HEK293 (cell line): ENCODE measurements at regions not wholly inside any gene's neighbourhood (a gene's known extent, or its start where the extent isn't known, plus 50 kb on each side); places are given as distances from the start of the nearest gene placed in this dataset.

Experiments used
- CTCF ChIA-PET: fragments of 350-600 bp; formaldehyde crosslinking; extraction: SDS; loops from one replicate; lab custom pipeline; 2021; ENCODE audit warnings: antibody characterized with exemption; lab: Yijun Ruan, JAX
- POLR2A ChIA-PET: fragments of 300-600 bp; formaldehyde crosslinking; extraction: SDS; loops from one replicate; lab custom pipeline; 2020; ENCODE audit warnings: antibody characterized with exemption, inconsistent platforms; lab: Yijun Ruan, JAX
- H3K27ac ChIP-seq: fragments of 200-500 bp; sonication (Bioruptor generic); 2 replicates; pipeline ENCODE4 v1.5.1; 2014; ENCODE audit warnings: low read depth, low read length, control low read depth, inconsistent platforms; ENCODE audit errors: extremely low read depth
- H3K36me3 ChIP-seq, 2 experiments: fragments of 200-500 bp in 1 of 2; sonication (Bioruptor generic) in 1 of 2; 1 replicate in 1 of 2; 2 replicates in 1 of 2; pipeline ENCODE4 v1.5.1; 2014 to 2017; ENCODE audit warnings: inconsistent platforms in 2 of 2, low read length in 2 of 2; ENCODE audit not compliant: control insufficient read depth in 2 of 2, insufficient read depth in 1 of 2
- H3K4me1 ChIP-seq: fragments of 200-500 bp; sonication (Bioruptor generic); 2 replicates; pipeline ENCODE4 v1.5.1; 2014; ENCODE audit warnings: mild to moderate bottlenecking, low read length, inconsistent platforms; ENCODE audit not compliant: control insufficient read depth, insufficient read depth
- H3K4me3 ChIP-seq: 2 replicates; pipeline ENCODE4 v1.5.1; 2011; ENCODE audit warnings: low read depth, mild to moderate bottlenecking, control low read depth, low read length, moderate library complexity
- H3K9me3 ChIP-seq: fragments of 200-500 bp; sonication (Bioruptor generic); 2 replicates; pipeline ENCODE4 v1.5.1; 2014; ENCODE audit warnings: low read depth, low read length, inconsistent platforms; ENCODE audit not compliant: control insufficient read depth, insufficient read depth
- AEBP2 ChIP-seq: fragments of 450-650 bp; formaldehyde crosslinking; IDR thresholded peaks from 2 replicates; pipeline ENCODE4 v1.5.1; 2016; ENCODE audit warnings: missing biosample characterization, missing genetic modification characterization, borderline replicate concordance
- KLF10 ChIP-seq: fragments of 450-650 bp; IDR thresholded peaks from 2 replicates; pipeline ENCODE4 v1.5.1; 2018; ENCODE audit warnings: missing biosample characterization, mild to moderate bottlenecking, missing genetic modification characterization
- MYNN ChIP-seq: fragments of 450-650 bp; formaldehyde crosslinking; IDR thresholded peaks from 2 replicates; pipeline ENCODE4 v1.5.1; 2016; ENCODE audit warnings: missing biosample characterization, missing genetic modification characterization, borderline replicate concordance
- OSR2 ChIP-seq: fragments of 450-650 bp; formaldehyde crosslinking; IDR thresholded peaks from 2 replicates; pipeline ENCODE4 v1.5.1; 2016; ENCODE audit warnings: missing biosample characterization, missing genetic modification characterization
- PRDM6 ChIP-seq: fragments of 450-650 bp; formaldehyde crosslinking; IDR thresholded peaks from 2 replicates; pipeline ENCODE4 v1.5.1; 2017; ENCODE audit warnings: missing biosample characterization, missing genetic modification characterization
- SETDB1 ChIP-seq: IDR thresholded peaks from one replicate; pipeline ENCODE4 v1.6.1; 2017; ENCODE audit warnings: mild to moderate bottlenecking, low read length, moderate library complexity, mixed read lengths; ENCODE audit not compliant: insufficient read length
- WT1 ChIP-seq: fragments of 450-650 bp; formaldehyde crosslinking; IDR thresholded peaks from 2 replicates; pipeline ENCODE4 v1.5.1; 2016; ENCODE audit warnings: missing biosample characterization, missing genetic modification characterization
- ZBTB44 ChIP-seq: fragments of 450-650 bp; IDR thresholded peaks from 2 replicates; pipeline ENCODE4 v1.5.1; 2018; ENCODE audit warnings: missing biosample characterization, mild to moderate bottlenecking, missing genetic modification characterization
- ZNF112 ChIP-seq: fragments of 450-650 bp; formaldehyde crosslinking; IDR thresholded peaks from 2 replicates; pipeline ENCODE4 v1.5.0; 2017; ENCODE audit warnings: missing biosample characterization, missing genetic modification characterization
- ZNF202 ChIP-seq: fragments of 450-650 bp; formaldehyde crosslinking; IDR thresholded peaks from 2 replicates; pipeline ENCODE4 v1.5.1; 2016; ENCODE audit warnings: missing biosample characterization, missing genetic modification characterization, borderline replicate concordance
- ZNF214 ChIP-seq: fragments of 450-650 bp; formaldehyde crosslinking; IDR thresholded peaks from 2 replicates; pipeline ENCODE4 v1.5.1; 2017; ENCODE audit warnings: missing biosample characterization, mild to moderate bottlenecking, missing genetic modification characterization, borderline replicate concordance
- ZNF248 ChIP-seq: fragments of 450-650 bp; formaldehyde crosslinking; IDR thresholded peaks from 2 replicates; pipeline ENCODE4 v1.5.1; 2017; ENCODE audit warnings: missing biosample characterization, missing genetic modification characterization
- ZNF274 ChIP-seq, 2 experiments: fragments of 200-500 bp in 1 of 2; fragments of 450-650 bp in 1 of 2; sonication (Bioruptor generic) in 1 of 2; formaldehyde crosslinking in 1 of 2; IDR thresholded peaks; 2 replicates each; pipeline versions ENCODE4 v1.5.1 to v1.6.1; 2014 to 2016; ENCODE audit warnings: borderline replicate concordance in 1 of 2, inconsistent platforms in 1 of 2, low read length in 1 of 2, missing biosample characterization in 1 of 2, missing genetic modification characterization in 1 of 2
- ZNF350 ChIP-seq: fragments of 450-650 bp; formaldehyde crosslinking; IDR thresholded peaks from 2 replicates; pipeline ENCODE4 v1.5.0; 2017; ENCODE audit warnings: missing biosample characterization, mild to moderate bottlenecking, missing genetic modification characterization
- ZNF362 ChIP-seq: fragments of 450-650 bp; formaldehyde crosslinking; IDR thresholded peaks from 2 replicates; pipeline ENCODE4 v1.5.1; 2016; ENCODE audit warnings: missing biosample characterization, missing genetic modification characterization
- ZNF404 ChIP-seq: fragments of 450-650 bp; formaldehyde crosslinking; IDR thresholded peaks from 2 replicates; pipeline ENCODE4 v1.5.1; 2017; ENCODE audit warnings: missing biosample characterization, missing genetic modification characterization
- ZNF48 ChIP-seq: fragments of 450-650 bp; formaldehyde crosslinking; IDR thresholded peaks from 2 replicates; pipeline ENCODE4 v1.5.1; 2016; ENCODE audit warnings: missing biosample characterization, missing genetic modification characterization
- ZNF548 ChIP-seq: fragments of 450-650 bp; formaldehyde crosslinking; IDR thresholded peaks from 2 replicates; pipeline ENCODE4 v1.5.1; 2016; ENCODE audit warnings: missing biosample characterization, missing genetic modification characterization
- ZNF555 ChIP-seq: fragments of 450-650 bp; formaldehyde crosslinking; conservative IDR thresholded peaks from 2 replicates; pipeline ENCODE4 v1.5.1; 2017; ENCODE audit warnings: missing biosample characterization, mild to moderate bottlenecking, missing genetic modification characterization, inconsistent platforms
- ZNF571 ChIP-seq: fragments of 450-650 bp; formaldehyde crosslinking; IDR thresholded peaks from 2 replicates; pipeline ENCODE4 v1.5.0; 2017; ENCODE audit warnings: missing biosample characterization, missing genetic modification characterization
- ZNF585B ChIP-seq: fragments of 450-650 bp; formaldehyde crosslinking; IDR thresholded peaks from 2 replicates; pipeline ENCODE4 v1.5.1; 2016; ENCODE audit warnings: missing biosample characterization, missing genetic modification characterization
- ZNF660 ChIP-seq: fragments of 450-650 bp; IDR thresholded peaks from 2 replicates; pipeline ENCODE4 v1.5.1; 2018; ENCODE audit warnings: missing biosample characterization, mild to moderate bottlenecking, missing genetic modification characterization
- ZNF792 ChIP-seq: fragments of 450-650 bp; formaldehyde crosslinking; IDR thresholded peaks from 2 replicates; pipeline ENCODE4 v1.5.1; 2016; ENCODE audit warnings: missing biosample characterization, missing genetic modification characterization
- ZNF830 ChIP-seq: fragments of 450-650 bp; IDR thresholded peaks from 2 replicates; pipeline ENCODE4 v1.5.0; 2018; ENCODE audit warnings: missing biosample characterization, missing genetic modification characterization, low read depth, mild to moderate bottlenecking, moderate library complexity
- ZNF837 ChIP-seq: fragments of 450-650 bp; formaldehyde crosslinking; IDR thresholded peaks from 2 replicates; pipeline ENCODE4 v1.5.1; 2016; ENCODE audit warnings: missing biosample characterization, missing genetic modification characterization
- ZXDB ChIP-seq: fragments of 450-650 bp; formaldehyde crosslinking; IDR thresholded peaks from 2 replicates; pipeline ENCODE4 v1.5.1; 2016; ENCODE audit warnings: missing biosample characterization, missing genetic modification characterization

GRCh38 chr2:71849607-71850305 lies 297.9 kb downstream of the CYP26B1 start:
- H3K9me3 ChIP-seq, result no peaks in the 10 kb centered on the region
- ChIA-PET POLR2A (no interaction called here), CTCF (interaction anchor here (0.6 kb wide), 2 partner anchors 49 to 253 kb away, joined by 3 read pairs; no protein-coding TSS in a partner anchor)
- no peaks in the 10 kb centered on the region for H3K36me3 ChIP-seq
- no peak overlapping the region for H3K27ac ChIP-seq
- no peak for TF ChIP-seq ZBTB44 (tag by site-specific recombination)
- H3K4me3 ChIP-seq, result no peak overlapping the region
- H3K4me1 ChIP-seq, result no peaks in the 10 kb centered on the region

GRCh38 chr2:71849111-71849510 lies 298.6 kb downstream of the CYP26B1 start:
- H3K27ac ChIP-seq, result no peak overlapping the region
- CTCF ChIA-PET, result interaction anchor here (0.6 kb wide), 2 partner anchors 48 to 254 kb away, joined by 3 read pairs; no protein-coding TSS in a partner anchor
- POLR2A ChIA-PET, result no interaction called here
- H3K36me3 ChIP-seq, result no peaks in the 10 kb centered on the region
- no peak for TF ChIP-seq ZNF555 (tag by site-specific recombination)
- TF ChIP-seq ZNF362 (tag by site-specific recombination), result no peak
- no peak for TF ChIP-seq ZNF837
- TF ChIP-seq ZNF202 (tag by site-specific recombination), result no peak
- no peak for TF ChIP-seq ZNF248
- no peak for TF ChIP-seq ZNF112 (tag by site-specific recombination)
- TF ChIP-seq ZNF404, result no peak
- TF ChIP-seq ZNF274 (IDR thresholded peaks at IDR 0.05; ENCODE audit: low read length), result no peak
- TF ChIP-seq ZNF274 (tag by site-specific recombination; IDR thresholded peaks at IDR 0.05; ENCODE audit: borderline replicate concordance), result no peak
- no peak for TF ChIP-seq ZNF792 (tag by site-specific recombination)
- no peak for TF ChIP-seq MYNN (tag by site-specific recombination)
- no peak for TF ChIP-seq OSR2 (tag by site-specific recombination)
- no peak for TF ChIP-seq ZNF585B
- TF ChIP-seq KLF10 (tag by site-specific recombination), result no peak
- TF ChIP-seq ZXDB (tag by site-specific recombination), result no peak
- no peak for TF ChIP-seq SETDB1
- TF ChIP-seq, all 188 proteins: peak for 0
- no peaks in the 10 kb centered on the region for H3K9me3 ChIP-seq
- no peak overlapping the region for H3K4me3 ChIP-seq
- H3K4me1 ChIP-seq, result no peaks in the 10 kb centered on the region

- Histone ChIP-seq H3K27ac (no peak overlapping the region), H3K4me3 (no peak overlapping the region), H3K4me1 (no peaks in the 10 kb centered on the region), H3K36me3 (no peaks in the 10 kb centered on the region), H3K9me3 (no peaks in the 10 kb centered on the region)
- POLR2A ChIA-PET, result no interaction called here
- CTCF ChIA-PET, result no interaction called here
- TF ChIP-seq AEBP2 (tag by site-specific recombination), result no peak
- TF ChIP-seq ZNF48 (tag by site-specific recombination), result no peak
- TF ChIP-seq WT1, result no peak
- TF ChIP-seq ZNF350 (tag by site-specific recombination), result no peak
- no peak for TF ChIP-seq ZNF660 (tag by site-specific recombination)
- no peak for TF ChIP-seq ZNF548 (tag by site-specific recombination)
- no peak for TF ChIP-seq PRDM6
- no peak for TF ChIP-seq ZNF571 (tag by site-specific recombination)
- no peak for TF ChIP-seq ZNF214
- no peak for TF ChIP-seq ZNF830 (tag by site-specific recombination)
Observed at GRCh38 chr2:71846669-71847291, 300.9 kb downstream of the CYP26B1 start.
